ENCODE measurements at regions not wholly inside any gene's neighbourhood (a gene's known extent, or its start where the extent isn't known, plus 50 kb on each side); places are given as distances from the start of the nearest gene placed in this dataset.

DNA sequence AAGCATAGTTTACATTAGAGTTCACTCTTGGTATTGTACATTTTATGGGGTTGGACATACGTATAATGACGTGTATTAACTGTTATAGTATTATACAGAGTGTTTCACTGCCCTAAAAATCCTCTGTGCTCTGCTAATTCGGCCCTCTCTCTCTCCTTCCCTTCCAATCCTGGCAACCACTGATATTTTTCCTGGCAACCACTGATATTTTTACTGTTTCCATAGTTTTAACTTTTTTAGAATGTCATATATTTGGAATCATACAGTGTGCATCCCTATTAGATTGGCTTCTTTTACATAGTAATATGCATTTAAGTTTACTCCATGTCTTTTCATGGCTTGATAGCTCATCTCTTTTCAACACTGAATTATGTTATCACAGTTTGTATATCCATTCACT lies 526.7 kb downstream of the RIT2 start:
- Histone ChIP-seq H3K27me3 (ENCODE audit: insufficient read depth, low read length) (no peaks in the 10 kb centered on the region), H3K14ac (ENCODE audit: insufficient read depth, low read length) (no peak overlapping the region), H2BK5ac (ENCODE audit: insufficient read length, low read length) (no peak overlapping the region), H4K8ac (replicated peaks; ENCODE audit: insufficient read length, low read depth, low read length) (no peak overlapping the region), H2AFZ (ENCODE audit: low read length) (no peak overlapping the region), H2BK20ac (ENCODE audit: low read depth, low read length, poor library complexity, severe bottlenecking) (no peak overlapping the region), H3K18ac (ENCODE audit: insufficient read length, low read depth, low read length) (no peak overlapping the region), H3K4me1 (ENCODE audit: insufficient read depth, low read length) (no peaks in the 10 kb centered on the region; the same call in 1 of the 2 replicates), H4K5ac (ENCODE audit: insufficient read length, low read depth, low read length) (no peak overlapping the region), H4K20me1 (ENCODE audit: control insufficient read depth, insufficient read depth, insufficient read length) (no peaks in the 10 kb centered on the region), H2BK120ac (ENCODE audit: low read depth, low read length, poor library complexity, severe bottlenecking) (no peak overlapping the region), H2BK12ac (ENCODE audit: insufficient read length, low read depth, low read length) (no peak overlapping the region), H3K23ac (ENCODE audit: insufficient read length, low read depth, low read length) (no peak overlapping the region), H2BK15ac (ENCODE audit: low read depth, low read length) (no peak overlapping the region), H3T11ph (ENCODE audit: low read length) (no peak overlapping the region), H2AK5ac (ENCODE audit: insufficient read length, low read length) (no peak overlapping the region), H3K79me2 (ENCODE audit: insufficient read depth, low read length) (no peaks in the 10 kb centered on the region), H3K23me2 (ENCODE audit: insufficient read length, low read depth, low read length, poor library complexity, severe bottlenecking) (no peaks in the 10 kb centered on the region), H3K9me3 (ENCODE audit: control insufficient read depth, low read depth, low read length) (no peaks in the 10 kb centered on the region), H4K91ac (ENCODE audit: insufficient read length, low read depth, low read length) (no peak overlapping the region), H3K4me2 (ENCODE audit: insufficient read depth, insufficient read length, low read length) (no peak overlapping the region), H3K4ac (ENCODE audit: low read depth, low read length) (no peak overlapping the region), H3K56ac (ENCODE audit: insufficient read length, low read depth, low read length) (no peak overlapping the region), H3K9ac (ENCODE audit: extremely low read depth, insufficient read length, low read length) (no peak overlapping the region), H3K27ac (ENCODE audit: insufficient read length, low read depth, low read length) (no peak overlapping the region), H3K79me1 (ENCODE audit: insufficient read depth, low read depth, low read length, poor library complexity, severe bottlenecking) (no peaks in the 10 kb centered on the region)
- Mint-ChIP-seq H3K27me3 (ENCODE audit: low read depth) (no peaks in the 10 kb centered on the region; the same call in 1 of the 2 replicates), H3K36me3 (ENCODE audit: insufficient read depth in 1 of 3, low read depth in 3 of 3) (peaks cover 10 to 27% (median 11%) of the 10 kb centered on the region in 3 experiments; a peak in 6 of 7 replicates), H3K27ac (no peak overlapping the region), H3K9me3 (peaks cover 9 to 10% of the 10 kb centered on the region in 2 experiments; a peak in 4 of 5 replicates), H3K4me1 (peaks cover 36 to 38% of the 10 kb centered on the region in 2 experiments), H3K4me3 (no peak overlapping the region)
- DNase-seq, result no peak
- no CpG with 5 or more reads among the region's 3 CpGs for WGBS (ENCODE audit: extremely low coverage, insufficient read length, low lambda C conversion rate)
- TF ChIP-seq, protein P1, sequence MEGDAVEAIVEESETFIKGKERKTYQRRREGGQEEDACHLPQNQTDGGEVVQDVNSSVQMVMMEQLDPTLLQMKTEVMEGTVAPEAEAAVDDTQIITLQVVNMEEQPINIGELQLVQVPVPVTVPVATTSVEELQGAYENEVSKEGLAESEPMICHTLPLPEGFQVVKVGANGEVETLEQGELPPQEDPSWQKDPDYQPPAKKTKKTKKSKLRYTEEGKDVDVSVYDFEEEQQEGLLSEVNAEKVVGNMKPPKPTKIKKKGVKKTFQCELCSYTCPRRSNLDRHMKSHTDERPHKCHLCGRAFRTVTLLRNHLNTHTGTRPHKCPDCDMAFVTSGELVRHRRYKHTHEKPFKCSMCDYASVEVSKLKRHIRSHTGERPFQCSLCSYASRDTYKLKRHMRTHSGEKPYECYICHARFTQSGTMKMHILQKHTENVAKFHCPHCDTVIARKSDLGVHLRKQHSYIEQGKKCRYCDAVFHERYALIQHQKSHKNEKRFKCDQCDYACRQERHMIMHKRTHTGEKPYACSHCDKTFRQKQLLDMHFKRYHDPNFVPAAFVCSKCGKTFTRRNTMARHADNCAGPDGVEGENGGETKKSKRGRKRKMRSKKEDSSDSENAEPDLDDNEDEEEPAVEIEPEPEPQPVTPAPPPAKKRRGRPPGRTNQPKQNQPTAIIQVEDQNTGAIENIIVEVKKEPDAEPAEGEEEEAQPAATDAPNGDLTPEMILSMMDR (conservative IDR thresholded peaks at IDR 0.05), result no peak
